ENCODE measurements at regions not wholly inside any gene's neighbourhood (a gene's known extent, or its start where the extent isn't known, plus 50 kb on each side); places are given as distances from the start of the nearest gene placed in this dataset.

DNA sequence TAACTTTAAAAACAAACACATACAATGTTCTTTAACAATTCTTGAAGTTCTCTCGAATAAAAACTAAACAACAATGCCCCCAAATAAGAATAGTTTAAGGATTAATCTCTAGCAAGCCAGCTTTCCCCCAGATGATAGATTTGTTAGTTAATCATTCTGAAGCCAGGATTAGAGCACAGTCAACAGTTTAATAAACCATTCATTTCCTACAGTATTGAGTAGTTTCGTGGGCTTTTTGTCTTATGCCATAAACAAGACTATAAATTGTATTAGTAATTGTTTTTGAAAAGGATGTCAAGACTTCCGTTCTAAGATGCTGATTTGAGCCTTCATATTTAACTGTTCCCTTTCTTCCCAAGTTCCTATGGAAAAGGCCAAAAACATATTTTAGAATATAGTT lies 136.6 kb downstream of the PIK3R1 start:
- DNase-seq = no peak

DNA sequence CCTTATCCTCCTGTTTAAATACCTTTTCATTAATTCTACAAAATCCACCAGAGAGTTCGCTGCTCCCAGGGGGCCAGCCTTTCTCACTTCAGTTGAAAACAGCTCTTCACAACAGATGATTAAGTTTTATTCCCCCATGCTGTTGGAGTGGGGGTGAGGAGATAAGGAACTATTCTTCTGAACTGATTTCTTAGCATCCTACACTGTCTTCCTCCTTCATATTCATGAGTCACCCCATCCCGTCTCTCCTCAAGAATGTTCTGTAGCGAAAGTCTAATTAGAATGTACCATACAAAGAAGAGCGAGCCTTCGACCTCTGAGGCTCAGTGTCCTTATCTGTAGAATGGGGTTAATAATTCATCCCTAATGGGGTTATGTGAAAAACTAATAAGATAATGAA lies 138.0 kb downstream of the PIK3R1 start:
- DNase-seq = no peak

DNA sequence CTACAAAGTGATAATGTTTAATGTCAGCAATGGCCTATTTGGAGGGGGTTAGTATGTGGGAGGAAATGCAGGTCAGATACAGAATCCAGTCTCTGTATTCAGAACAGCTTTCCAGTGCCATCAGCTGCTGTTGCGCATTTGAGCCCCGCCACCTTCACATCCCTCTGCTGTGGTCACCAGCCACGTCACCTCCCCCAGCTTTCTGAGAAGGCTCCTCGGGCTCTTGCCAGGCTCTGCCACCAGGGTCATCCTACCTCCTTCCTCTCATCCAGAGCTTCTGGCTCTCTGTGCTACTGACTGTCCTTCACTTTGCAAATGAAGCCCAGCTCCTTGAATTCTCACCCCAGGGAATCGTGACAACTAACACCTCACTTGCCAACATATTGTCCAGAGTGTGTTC lies 138.8 kb downstream of the PIK3R1 start:
- DNase-seq = no peak

DNA sequence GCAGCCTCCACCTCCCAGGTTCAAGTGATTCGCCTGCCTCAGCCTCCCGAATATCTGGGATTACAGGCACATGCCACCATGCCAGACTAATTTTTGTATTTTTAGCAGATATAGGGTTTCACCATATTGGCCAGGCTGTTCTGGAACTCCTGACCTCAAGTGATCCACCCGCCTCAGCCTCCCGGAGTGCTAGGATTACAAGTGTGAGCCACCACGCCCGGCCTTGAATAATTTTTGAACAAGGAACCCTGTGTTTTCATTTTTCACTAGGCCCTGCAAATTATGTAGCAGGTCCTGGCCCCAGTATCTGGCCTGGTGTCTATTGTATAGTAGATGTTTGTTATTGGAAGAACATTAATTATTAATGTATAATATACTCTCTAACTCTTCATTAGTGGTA lies 140.7 kb downstream of the PIK3R1 start:
- no peak for DNase-seq

DNA sequence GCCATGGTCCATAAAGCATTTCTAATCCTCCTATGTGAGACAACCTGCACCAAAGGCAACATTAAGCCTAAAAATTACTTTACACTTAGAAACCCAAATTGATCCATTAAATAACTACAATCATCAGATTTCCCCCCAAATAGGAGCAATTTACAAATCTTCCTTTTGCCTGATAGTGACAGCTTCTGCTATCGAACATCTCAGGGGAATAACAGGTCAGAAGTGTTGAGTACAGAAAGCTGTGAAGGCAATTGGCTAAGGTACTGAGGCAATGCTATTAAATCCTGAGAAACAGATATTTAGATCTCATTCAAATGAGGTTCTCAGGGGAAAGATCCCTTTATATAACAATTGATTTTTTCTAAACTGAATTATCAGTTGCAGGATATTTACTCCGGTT lies 141.1 kb downstream of the PIK3R1 start:
- no peak for DNase-seq

DNA sequence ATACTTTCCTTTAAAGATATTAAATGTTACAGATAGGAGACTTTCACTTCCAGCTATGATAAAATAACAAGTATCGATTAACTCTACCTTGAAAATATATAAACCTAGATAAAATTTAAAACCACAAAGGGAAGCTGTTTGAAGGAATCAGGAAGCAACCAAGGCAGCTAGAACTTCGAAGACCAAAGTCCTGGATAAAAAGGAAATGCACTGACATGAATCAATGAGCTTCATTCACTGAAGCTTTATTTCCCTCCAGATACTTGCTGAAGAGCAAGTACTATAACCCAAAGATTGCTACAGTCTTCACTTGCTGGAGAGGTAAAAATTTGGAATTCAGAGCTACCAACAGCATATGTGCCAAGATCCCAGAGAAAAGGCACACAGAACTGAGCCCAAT lies 144.1 kb downstream of the PIK3R1 start:
- DNase-seq = no peak

DNA sequence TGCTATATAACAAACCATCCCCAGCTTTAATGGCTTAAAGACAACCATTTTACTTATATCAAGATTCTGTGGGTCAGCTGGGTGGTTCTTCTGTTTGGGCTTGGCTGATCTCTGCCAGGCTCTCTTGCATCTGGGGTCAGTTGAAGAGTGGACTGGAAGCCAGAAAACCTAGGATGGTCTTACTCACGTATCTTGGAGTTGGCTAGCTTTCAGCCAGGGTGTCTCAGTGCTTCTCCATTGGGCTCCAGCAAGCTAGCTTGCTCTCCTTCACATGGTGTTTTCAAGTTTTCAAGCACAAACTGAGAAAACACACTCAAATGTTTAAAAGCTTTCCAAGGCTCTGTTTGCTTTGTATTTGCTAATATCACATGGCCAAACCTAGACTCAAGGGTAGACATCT lies 146.8 kb downstream of the PIK3R1 start:
- no peak for DNase-seq

DNA sequence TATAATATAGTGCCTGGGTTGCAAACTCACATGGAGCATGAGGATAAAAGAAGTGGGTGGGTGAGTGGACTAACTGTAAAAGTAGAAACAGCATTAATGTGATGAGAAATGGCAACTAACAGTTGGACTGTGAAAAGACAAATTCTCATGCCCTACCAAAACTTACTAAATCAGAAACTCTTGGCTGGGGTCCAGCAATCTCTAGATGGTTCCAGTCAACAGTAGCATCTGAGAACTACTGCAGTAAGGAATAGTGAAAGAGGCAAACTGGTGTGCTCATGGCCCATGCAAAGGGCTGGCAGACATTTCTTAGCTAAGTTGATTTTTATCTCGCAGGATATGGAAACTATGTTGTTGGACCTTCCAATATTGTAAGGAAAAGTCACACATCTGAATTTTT lies 150.3 kb downstream of the PIK3R1 start:
- DNase-seq = no peak

DNA sequence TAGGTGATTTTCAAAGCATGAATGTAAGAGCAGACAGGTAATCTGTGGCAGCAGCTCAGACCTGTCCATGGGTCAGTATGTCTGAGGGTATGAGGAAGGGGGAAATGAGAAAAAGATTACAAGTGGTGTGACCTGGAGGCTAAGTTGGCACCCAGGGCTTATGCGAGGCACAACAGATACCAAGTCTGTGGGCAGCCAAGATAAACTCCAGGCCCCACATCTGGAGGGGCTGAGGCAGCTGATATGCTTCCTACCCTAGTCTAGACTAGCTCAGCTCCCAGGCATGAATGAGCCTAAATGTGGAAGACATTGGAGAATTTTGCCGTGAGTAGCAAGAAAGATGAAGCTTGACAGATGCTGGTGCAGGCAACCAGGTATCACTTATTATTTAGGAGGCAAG lies 151.7 kb downstream of the PIK3R1 start:
- no peak for DNase-seq

DNA sequence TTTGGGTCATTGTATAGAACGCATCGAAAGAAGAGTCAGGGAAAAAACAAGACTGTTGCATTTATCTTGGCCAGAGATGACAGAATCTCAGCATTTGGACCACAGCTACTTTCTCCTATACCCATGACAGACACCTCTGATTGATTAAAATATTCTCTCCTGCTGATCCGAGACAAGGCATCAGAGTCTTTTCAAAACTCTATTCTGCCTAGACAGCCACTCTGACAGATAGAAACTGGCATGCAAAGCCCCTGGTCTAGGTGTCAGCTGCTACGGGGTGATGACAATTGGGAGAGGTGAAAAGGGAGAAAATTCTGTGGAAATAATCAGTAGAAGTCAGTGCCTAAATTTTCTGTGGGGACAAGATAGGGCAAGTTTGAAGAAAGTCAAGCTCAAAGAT lies 152.2 kb downstream of the PIK3R1 start:
- DNase-seq = no peak

DNA sequence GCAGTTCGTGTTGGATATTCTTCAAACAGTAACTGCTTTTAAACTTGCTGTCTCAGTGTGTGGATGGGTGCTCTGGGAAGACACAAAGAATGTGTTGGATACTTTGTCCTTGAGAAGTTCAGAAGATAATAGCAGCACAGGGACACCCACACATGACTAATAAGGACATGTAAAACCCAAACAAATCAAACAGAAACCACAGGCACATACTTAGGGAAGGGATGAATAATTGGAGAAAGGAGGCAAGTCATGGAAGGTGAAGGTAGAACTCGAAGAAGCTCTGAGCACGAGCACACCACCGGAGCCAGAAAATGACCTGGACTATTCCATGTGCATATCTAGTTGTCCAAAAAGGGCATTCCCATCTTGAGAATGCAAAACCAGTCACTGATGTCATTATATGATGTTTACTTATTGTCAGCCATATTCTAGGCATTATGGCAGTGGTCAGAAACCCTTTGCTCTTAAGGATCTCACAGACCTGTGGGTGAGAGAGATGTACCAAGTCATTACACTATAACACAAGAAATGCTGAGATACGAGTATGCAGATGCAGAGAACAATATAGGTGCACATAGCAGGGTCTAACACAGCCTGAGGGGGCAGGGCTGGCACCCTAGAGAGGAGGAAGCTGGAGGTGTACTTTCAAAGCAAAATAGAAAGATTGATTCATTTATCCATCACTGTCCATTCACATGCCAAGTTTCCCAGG lies 152.9 kb downstream of the PIK3R1 start:
- DNase-seq = no peak

DNA sequence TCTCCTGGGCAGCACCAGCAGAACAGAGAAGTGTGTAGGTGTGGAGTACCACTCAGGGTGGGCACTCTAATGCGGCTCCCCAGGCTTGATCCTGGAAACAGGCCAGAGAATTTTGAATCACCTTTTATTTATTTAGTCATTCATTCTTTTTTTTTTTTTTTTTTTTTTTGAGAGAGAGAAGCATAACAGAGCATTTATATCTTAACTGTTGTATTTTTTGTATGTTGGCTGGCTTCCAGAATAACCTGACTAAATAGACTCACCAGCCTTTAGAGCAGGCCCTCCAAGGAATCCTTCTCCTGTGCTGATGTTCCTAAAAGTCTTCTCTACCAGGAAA lies 153.4 kb downstream of the PIK3R1 start:
- peak; percentile 7 for DNase-seq

DNA sequence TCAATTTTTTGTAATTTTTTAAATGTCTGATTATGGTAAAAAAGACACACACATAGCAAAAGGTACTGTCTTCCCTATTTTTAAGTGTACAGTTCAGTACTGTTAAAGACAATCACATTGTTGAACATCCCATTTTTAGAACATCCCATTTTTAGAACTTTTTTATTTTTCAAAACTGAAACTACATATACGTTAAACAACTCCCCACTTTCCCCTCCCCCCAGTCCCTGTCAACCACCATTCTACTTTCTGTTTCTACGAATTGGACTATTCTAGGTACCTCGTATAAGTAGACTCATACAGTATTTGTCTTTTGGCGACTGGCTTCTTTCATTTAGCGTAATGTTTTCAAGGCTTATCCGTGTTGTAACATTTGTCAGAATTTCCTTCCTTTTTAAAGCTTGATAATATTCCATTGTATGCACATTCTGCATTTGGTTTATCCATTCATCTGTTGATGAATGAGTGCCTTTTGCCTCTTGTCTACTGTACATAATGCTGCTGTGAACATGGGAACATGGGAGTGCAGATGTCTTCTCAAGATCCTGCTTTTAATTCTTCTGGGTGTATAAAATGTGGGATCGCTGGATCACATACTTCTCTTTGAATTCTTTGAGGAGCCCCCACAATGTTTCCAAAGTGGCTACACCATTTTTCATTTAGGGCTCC lies 154.0 kb downstream of the PIK3R1 start:
- no peak for DNase-seq

DNA sequence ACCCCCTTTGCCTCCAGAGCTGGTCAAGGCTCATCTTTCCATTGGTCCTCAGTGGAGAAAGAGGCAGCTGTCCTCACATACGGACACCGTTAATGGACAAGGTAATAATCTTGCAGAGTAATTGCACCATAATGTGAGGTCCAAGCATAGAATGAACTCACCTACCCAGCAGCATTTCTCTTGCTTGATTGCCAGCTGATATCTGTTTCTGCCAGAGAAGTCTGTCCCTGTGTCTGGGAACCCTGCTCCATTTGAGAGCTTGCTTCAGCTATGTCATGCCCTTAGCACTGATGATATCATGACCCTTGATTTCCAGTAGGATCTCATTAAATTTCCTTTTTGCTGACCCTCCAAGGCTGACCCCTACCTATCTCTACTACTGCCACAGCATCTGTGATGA lies 154.6 kb downstream of the PIK3R1 start:
- no peak for DNase-seq

DNA sequence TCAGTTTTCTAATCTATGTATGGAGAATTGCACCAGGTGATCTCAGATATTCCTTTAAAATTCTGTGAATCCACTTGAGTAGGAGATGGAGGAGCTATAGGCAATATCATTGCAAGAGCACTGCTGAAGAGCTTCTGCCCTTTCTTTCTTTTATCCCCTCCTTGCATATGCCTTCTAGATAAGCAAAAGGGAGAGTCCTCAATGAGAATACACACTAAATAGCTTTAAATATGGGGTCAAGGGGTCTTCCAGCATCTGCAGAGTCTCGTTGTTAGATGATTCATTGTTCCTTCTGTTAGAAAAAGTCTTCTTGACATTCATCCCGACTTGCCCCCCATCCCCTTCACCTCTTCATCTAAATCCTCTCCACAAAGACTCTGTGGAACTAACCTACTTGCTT lies 156.1 kb downstream of the PIK3R1 start:
- no peak for DNase-seq

DNA sequence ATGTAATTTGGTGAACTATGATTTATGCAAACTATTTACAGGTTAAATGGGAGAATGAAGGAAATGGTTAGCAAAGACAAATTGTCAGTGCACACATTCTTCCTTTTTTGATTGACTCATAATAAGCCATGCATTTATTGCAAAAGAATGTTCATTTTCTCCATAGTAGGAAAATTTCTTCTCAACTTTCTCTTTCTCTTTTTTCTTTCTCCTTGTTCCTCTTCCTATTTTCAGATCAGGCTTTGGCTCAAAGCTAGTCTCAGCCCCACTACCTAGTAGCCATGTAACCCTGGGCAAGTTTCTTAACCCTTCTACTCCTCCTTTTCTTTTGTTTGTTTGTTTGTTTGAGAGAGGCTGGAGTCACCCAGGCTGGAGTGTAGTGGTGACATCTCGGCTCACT lies 156.6 kb downstream of the PIK3R1 start:
- DNase-seq = no peak

DNA sequence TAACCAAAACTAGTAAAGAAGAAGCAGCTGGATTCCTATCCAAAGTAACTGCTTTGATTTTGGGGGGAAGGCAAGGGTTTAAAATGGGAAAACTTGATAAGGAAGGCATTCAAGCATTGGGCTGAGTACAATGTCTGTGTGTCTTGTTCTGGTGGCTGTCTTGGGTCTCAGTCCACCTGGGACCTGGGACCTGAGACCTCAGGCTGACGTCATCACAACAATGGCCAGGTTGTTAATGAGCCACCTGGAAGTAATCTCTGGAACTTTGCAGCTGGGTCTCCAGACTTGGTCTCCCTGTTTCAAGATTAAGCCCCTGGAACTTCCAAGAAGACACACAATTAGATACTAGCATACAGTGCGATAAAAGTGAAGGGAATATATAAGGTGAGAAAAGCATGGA lies 157.5 kb downstream of the PIK3R1 start:
- DNase-seq = no peak

DNA sequence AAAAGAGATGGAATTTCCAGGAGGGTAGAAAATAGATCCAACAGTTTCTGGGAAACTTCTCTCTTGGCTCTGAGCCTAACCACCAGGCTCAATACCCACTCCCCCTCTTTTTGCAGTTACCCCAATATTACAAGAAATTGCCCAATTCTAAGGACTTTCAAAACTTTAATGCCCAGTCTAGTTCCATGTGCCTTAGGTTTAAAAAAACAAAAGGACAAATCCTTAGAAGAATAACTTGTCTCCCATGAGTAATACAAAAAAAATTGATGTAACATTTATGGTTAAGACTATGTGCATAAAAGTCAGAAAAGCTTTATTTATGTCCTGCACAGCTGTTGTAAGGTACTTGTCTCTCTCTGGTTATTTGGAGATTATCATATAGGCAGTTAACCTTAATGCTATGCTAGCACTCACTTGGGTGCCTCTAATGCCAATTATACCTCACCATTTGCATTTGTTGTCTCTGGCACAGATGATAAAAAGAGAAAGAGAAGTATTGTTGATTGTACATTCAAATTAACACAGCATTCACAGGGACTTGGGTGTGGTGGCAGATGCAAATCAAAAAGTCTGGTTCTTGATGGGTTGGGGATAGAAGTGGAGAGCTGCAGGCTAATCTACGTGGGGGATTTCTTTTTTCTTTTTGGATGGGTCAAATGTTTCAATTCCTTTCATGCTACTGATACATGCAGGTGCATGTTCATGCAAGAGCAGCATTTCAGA lies 159.4 kb downstream of the PIK3R1 start:
- DNase-seq = no peak

DNA sequence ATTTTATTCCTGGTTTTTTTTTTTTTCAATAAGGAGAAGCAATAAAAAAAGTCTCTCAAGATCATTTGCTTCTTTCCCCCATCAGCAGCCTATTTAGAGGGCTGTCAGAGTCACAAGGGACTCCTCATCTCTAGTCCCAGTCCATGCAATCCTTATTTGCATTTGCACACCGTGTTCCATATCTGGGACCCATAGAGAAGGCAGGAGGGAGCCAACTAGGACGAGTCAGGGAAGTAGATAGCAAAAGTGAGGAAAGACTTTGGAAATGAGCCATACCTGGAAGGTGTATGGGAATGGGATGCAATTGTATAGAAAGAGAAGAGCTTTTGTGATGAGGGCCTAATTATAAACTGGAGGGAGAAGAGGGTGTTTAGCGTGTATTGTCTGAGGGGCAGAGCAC lies 160.0 kb downstream of the PIK3R1 start:
- no peak for DNase-seq

DNA sequence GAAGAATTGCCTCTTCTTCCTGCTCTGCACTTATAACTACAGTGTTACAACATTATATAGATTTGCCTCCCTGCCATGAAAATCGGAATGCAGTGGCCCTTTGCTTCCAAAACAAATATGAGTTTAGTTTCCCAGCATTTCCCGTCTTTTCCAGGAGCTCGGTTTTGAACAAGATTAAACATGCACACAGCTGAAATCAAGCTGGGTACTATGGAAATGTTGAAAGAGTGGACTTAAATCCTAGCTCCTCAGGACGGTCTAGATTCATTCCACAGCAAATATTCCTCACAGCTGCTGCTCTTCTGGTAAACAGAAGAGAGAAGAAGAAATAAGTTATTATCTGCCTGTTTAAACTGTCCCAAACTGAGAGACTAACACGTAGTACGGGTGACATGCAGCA lies 161.4 kb downstream of the PIK3R1 start:
- no peak for DNase-seq

DNA sequence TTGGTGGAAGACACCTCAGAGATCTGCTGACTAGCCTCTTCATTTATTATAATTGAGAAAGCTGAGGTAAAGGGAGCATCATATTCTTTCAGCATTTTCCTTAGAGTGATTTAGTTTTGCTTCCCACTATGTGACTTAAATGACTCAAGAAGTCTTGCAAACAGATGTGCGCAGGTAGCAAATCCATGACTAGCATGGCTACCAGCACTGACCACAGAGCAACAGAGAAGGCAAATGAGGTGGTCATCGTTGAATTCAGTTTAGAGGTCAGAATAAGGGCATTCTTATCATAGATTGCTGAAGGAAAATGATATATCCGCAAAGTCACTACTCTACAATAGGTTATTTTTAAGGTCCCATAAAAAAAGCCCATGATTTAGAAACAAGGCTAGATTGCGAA lies 162.2 kb downstream of the PIK3R1 start:
- DNase-seq = no peak

DNA sequence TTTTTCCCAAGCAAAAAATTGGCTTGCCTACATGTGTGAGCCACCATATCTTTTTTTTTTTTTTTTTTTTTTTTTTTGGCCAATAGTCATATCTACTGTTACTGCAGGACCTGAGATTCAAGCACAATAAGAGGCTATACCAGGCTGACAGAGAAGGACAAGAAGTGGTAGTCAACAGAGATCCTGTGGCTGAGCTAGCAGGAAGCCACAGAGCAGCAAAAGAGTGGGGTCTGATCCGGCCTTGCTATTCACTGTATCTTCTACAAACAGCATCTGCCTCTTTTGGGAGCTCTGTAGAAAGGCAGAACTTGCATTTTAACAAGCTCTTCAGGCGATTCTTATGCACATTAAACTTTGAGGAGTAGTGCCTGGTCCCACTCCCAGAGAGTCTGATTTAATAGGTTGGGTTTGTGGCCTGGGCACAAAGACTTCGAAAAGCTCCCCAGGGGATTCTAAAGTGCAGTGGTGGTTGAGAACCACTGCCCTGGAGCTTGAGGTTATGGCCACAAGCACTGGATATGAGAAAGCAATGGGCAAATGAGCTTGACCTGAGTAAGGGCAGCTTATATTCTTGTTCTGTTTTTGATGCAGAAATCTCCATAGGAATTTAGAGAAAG lies 162.8 kb downstream of the PIK3R1 start:
- DNase-seq = no peak

DNA sequence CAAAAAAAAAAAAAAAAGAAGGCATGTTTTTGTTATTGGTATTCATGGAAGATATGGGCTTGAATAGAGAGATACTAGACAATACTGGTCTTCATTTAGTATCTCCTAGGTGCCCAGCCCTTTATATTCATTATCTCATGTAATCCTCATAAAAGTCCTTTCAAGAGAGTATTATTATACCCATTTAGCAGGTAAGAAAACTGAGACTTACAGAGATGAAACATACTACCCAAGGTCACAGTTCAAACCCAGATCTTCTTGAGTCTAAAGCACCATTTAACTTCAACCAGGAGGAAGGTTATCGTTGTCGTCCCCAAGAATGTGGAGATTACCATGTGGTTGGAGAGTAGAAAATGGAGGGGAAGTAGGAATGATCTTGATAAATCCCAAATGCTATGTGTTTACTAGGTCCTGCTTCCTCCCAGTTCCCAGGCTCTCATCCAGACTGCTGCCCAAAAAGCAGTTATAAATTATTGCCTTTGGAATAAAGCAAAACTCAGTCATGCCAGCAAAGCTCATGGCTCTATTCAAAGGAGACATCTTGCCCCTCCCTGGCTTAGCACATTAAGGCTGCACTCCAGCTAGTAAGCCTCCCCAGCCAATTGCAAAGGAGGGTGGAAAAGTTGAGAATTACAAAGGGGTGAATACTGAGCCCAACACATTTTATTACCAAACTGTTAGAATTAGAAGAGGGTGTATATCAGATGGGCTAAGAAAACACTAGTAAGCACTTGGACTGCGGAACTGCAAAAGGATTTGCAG lies 163.9 kb downstream of the PIK3R1 start:
- no peak for DNase-seq
